BLaER1 (cell line): ENCODE measurements at regions not wholly inside any gene's neighbourhood (a gene's known extent, or its start where the extent isn't known, plus 50 kb on each side); places are given as distances from the start of the nearest gene placed in this dataset.

Experiments used
- H3K27ac ChIP-seq: shearing (Covaris generic); formaldehyde crosslinking; 2 replicates; pipeline ENCODE4 v1.8.1; 2022
- H3K27me3 ChIP-seq: shearing (Covaris generic); formaldehyde crosslinking; 2 replicates; pipeline ENCODE4 v1.8.1; 2022
- H3K36me3 ChIP-seq: shearing (Covaris generic); formaldehyde crosslinking; 2 replicates; pipeline ENCODE4 v1.8.1; 2022
- H3K4me1 ChIP-seq: shearing (Covaris generic); formaldehyde crosslinking; 2 replicates; pipeline ENCODE4 v1.8.1; 2022
- H3K4me2 ChIP-seq: shearing (Covaris generic); formaldehyde crosslinking; 2 replicates; pipeline ENCODE4 v1.8.1; 2022
- H3K4me3 ChIP-seq: shearing (Covaris generic); formaldehyde crosslinking; 2 replicates; pipeline ENCODE4 v1.8.1; 2022
- H3K9ac ChIP-seq: shearing (Covaris generic); formaldehyde crosslinking; 2 replicates; pipeline ENCODE4 v1.8.1; 2022
- H3K9me3 ChIP-seq: shearing (Covaris generic); formaldehyde crosslinking; 2 replicates; pipeline ENCODE4 v1.8.1; 2022
- H4K20me1 ChIP-seq: shearing (Covaris generic); formaldehyde crosslinking; 2 replicates; pipeline ENCODE4 v1.8.1; 2022
- Cebpa-rat ChIP-seq: shearing (Covaris generic); IDR thresholded peaks from 2 replicates; pipeline ENCODE4 v1.8.1; 2022

DNA sequence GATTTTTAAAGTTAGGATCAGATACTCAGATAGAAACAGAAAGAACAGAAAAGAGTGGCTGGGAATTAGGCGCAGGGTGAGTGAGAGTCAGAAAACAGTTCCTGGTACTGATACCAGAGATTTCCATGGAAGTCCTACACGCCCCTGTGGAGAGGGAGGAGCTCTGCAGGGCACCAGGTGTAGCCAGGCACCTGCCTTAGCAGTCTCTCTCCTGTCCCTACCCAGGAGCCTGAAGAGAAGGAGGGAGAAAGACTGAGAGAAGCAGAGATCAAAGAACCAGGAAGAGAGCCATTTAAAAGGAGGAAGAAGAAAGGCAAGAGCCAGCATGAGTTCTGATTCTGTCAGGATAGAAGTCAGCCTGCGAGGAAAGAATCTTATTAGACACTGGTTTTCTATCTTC lies 65.0 kb downstream of the CBLN1 start:
- no peak overlapping the region for H3K4me3 ChIP-seq
- no peaks in the 10 kb centered on the region for H3K4me1 ChIP-seq
- H3K4me2 ChIP-seq: no peak overlapping the region
- TF ChIP-seq Cebpa-rat: no peak
- H3K9me3 ChIP-seq: no peaks in the 10 kb centered on the region
- no peaks in the 10 kb centered on the region for H4K20me1 ChIP-seq
- no peak overlapping the region for H3K27ac ChIP-seq
- no peaks in the 10 kb centered on the region for H3K27me3 ChIP-seq
- no peaks in the 10 kb centered on the region for H3K36me3 ChIP-seq
- no peak overlapping the region for H3K9ac ChIP-seq

DNA sequence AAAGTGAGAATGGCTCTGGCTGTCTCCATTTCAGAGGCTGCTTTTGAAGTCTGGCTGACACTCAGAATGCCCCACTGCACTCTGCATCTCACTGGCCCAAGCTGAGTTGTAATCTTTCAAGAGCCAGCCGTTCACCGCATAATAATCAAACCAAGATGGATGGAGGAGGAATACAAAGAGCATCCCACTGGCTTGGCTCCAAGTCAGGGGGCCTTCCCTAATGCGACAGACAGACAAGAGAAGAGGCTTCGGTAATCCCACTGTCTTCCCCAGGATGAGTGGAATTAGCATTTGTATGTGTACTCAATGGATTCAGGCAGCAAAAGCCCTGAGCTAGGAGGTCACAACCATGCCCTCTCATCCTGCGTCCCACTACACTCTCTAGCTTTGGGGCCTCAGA lies 68.0 kb downstream of the CBLN1 start:
- no peak overlapping the region for H3K4me2 ChIP-seq
- no peaks in the 10 kb centered on the region for H3K36me3 ChIP-seq
- H3K4me3 ChIP-seq: no peak overlapping the region
- no peak overlapping the region for H3K27ac ChIP-seq
- no peaks in the 10 kb centered on the region for H3K9me3 ChIP-seq
- no peaks in the 10 kb centered on the region for H4K20me1 ChIP-seq
- no peak overlapping the region for H3K9ac ChIP-seq
- no peaks in the 10 kb centered on the region for H3K27me3 ChIP-seq
- no peaks in the 10 kb centered on the region for H3K4me1 ChIP-seq
- no peak for TF ChIP-seq Cebpa-rat

DNA sequence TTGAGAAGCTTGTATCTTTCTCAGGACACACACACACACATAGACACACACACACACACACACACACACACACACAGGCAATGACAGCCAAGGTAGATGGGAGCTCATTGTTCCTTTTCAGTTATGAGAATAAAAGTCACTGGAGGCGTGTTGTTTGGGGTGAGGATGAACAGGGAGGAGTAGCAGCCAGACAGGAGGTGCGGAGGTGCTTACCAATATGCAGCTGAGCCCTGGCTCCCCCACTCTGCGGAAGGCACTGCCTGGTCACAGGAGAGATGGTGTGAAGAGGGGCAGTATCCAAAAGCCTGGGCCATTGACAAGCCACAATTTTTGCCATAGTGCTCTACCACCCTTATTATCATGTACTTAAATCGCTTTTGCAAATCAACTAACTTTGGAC lies 77.4 kb downstream of the CBLN1 start:
- Histone ChIP-seq H3K9ac (no peak overlapping the region), H4K20me1 (no peaks in the 10 kb centered on the region), H3K27ac (no peak overlapping the region), H3K4me1 (no peaks in the 10 kb centered on the region), H3K27me3 (no peaks in the 10 kb centered on the region), H3K4me2 (no peak overlapping the region), H3K36me3 (no peaks in the 10 kb centered on the region), H3K4me3 (no peak overlapping the region), H3K9me3 (no peaks in the 10 kb centered on the region)
- TF ChIP-seq Cebpa-rat: no peak

- Histone ChIP-seq H3K4me1 (no peaks in the 10 kb centered on the region), H3K4me2 (no peak overlapping the region), H3K36me3 (no peaks in the 10 kb centered on the region), H3K27me3 (no peaks in the 10 kb centered on the region), H3K4me3 (no peak overlapping the region), H3K9me3 (no peaks in the 10 kb centered on the region), H3K9ac (no peak overlapping the region), H3K27ac (no peak overlapping the region), H4K20me1 (no peaks in the 10 kb centered on the region)
- no peak for TF ChIP-seq Cebpa-rat
These were observed 78.3 kb downstream of the CBLN1 start for GRCh38 chr16:49203361-49203760.

- no peak for TF ChIP-seq Cebpa-rat
- Histone ChIP-seq H3K9ac (no peak overlapping the region), H3K9me3 (no peaks in the 10 kb centered on the region), H4K20me1 (no peaks in the 10 kb centered on the region), H3K36me3 (no peaks in the 10 kb centered on the region), H3K27me3 (no peaks in the 10 kb centered on the region), H3K27ac (no peak overlapping the region), H3K4me3 (no peak overlapping the region), H3K4me2 (no peak overlapping the region), H3K4me1 (no peaks in the 10 kb centered on the region)
These were observed 80.5 kb downstream of the CBLN1 start for GRCh38 chr16:49201118-49201517.

DNA sequence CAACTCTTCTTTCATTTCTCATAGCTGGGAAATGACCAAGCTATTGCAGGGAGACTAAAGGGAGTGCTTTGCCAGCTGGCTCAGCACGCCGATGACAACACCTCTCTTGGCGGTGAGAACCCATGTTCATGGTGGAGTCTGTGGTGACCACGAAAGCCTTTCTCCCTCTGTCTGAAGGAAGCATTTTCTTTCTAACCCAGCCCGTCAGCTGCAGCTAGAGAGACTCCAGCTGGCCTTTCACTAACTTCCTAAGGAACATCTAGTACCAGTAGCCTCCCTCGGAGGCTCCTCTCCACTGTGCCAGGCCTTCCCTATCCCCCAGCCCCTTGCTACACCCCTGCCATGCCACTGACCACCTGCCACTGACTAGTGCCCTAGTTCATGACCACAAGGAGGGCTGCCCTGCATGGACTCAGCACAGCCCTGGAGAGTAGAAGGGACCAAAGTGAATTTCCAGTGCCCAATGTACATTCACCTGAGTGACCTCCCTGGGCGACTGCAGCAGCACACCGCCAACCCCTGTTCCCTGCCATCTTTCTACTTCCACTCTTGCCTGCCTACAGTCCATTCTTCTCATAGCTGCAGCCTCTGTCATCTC lies 81.3 kb downstream of the CBLN1 start:
- Histone ChIP-seq H3K4me1 (no peaks in the 10 kb centered on the region), H3K9ac (no peak overlapping the region), H3K9me3 (no peaks in the 10 kb centered on the region), H3K4me2 (no peak overlapping the region), H3K27me3 (no peaks in the 10 kb centered on the region), H4K20me1 (no peaks in the 10 kb centered on the region), H3K4me3 (no peak overlapping the region), H3K27ac (no peak overlapping the region), H3K36me3 (no peaks in the 10 kb centered on the region)
- TF ChIP-seq Cebpa-rat: no peak

GRCh38 chr16:49195237-49195548 lies 86.4 kb downstream of the CBLN1 start:
- Histone ChIP-seq H3K27me3 (no peaks in the 10 kb centered on the region), H3K9me3 (no peaks in the 10 kb centered on the region), H3K4me2 (no peak overlapping the region), H3K36me3 (no peaks in the 10 kb centered on the region), H3K4me1 (no peaks in the 10 kb centered on the region), H4K20me1 (no peaks in the 10 kb centered on the region), H3K9ac (no peak overlapping the region), H3K27ac (no peak overlapping the region), H3K4me3 (no peak overlapping the region)
- TF ChIP-seq Cebpa-rat: no peak

- no peaks in the 10 kb centered on the region for H3K4me1 ChIP-seq
- no peak overlapping the region for H3K27ac ChIP-seq
- H3K36me3 ChIP-seq: no peaks in the 10 kb centered on the region
- no peaks in the 10 kb centered on the region for H3K9me3 ChIP-seq
- no peaks in the 10 kb centered on the region for H4K20me1 ChIP-seq
- no peak overlapping the region for H3K4me2 ChIP-seq
- TF ChIP-seq Cebpa-rat: no peak
- no peak overlapping the region for H3K9ac ChIP-seq
- no peaks in the 10 kb centered on the region for H3K27me3 ChIP-seq
- no peak overlapping the region for H3K4me3 ChIP-seq
These were observed 87.0 kb downstream of the CBLN1 start for GRCh38 chr16:49194537-49195236.

- H3K27ac ChIP-seq: no peak overlapping the region
- H3K9ac ChIP-seq: no peak overlapping the region
- H3K4me1 ChIP-seq: no peaks in the 10 kb centered on the region
- H3K4me3 ChIP-seq: no peak overlapping the region
- H3K9me3 ChIP-seq: no peaks in the 10 kb centered on the region
- H4K20me1 ChIP-seq: no peaks in the 10 kb centered on the region
- H3K36me3 ChIP-seq: no peaks in the 10 kb centered on the region
- no peak for TF ChIP-seq Cebpa-rat
- no peaks in the 10 kb centered on the region for H3K27me3 ChIP-seq
- H3K4me2 ChIP-seq: no peak overlapping the region
These were observed 88.0 kb downstream of the CBLN1 start for GRCh38 chr16:49193596-49193995.

DNA sequence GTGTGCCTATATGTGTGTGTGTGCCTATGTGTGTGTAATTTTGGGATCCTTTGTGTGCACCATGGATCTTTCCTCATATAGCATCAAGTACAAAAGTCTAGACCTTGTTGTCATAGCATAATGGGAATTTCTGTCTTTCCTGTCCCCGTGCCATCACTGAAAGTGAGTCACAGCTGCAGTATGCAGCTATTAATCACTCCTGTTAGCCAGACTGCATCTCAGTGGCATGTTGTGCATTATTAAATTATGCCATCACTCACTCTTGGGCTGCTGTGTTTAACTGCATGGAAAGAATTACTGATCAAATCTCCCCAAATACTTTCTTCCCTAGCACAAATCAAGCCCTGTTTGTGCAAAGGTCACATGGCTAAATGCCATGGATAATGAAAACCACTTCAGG lies 92.4 kb downstream of the CBLN1 start:
- Histone ChIP-seq H3K27me3 (no peaks in the 10 kb centered on the region), H3K27ac (no peak overlapping the region), H3K4me1 (no peaks in the 10 kb centered on the region), H3K36me3 (no peaks in the 10 kb centered on the region), H3K9me3 (no peaks in the 10 kb centered on the region; the same call in 1 of the 2 replicates), H3K9ac (no peak overlapping the region), H4K20me1 (no peaks in the 10 kb centered on the region), H3K4me2 (no peak overlapping the region), H3K4me3 (no peak overlapping the region)
- TF ChIP-seq Cebpa-rat: no peak

- Histone ChIP-seq H3K9ac (no peak overlapping the region), H3K27ac (no peak overlapping the region), H3K9me3 (no peaks in the 10 kb centered on the region; the same call in 1 of the 2 replicates)
These were observed 97.7 kb downstream of the CBLN1 start for GRCh38 chr16:49183911-49184310.

More at GRCh38 chr16:49183911-49184310, 97.7 kb downstream of the CBLN1 start:
- no peaks in the 10 kb centered on the region for H3K27me3 ChIP-seq
- TF ChIP-seq Cebpa-rat: no peak
- peaks cover 16% of the 10 kb centered on the region for H3K4me1 ChIP-seq
- H3K4me2 ChIP-seq: no peak overlapping the region
- no peak overlapping the region for H3K4me3 ChIP-seq
- H3K36me3 ChIP-seq: no peaks in the 10 kb centered on the region
- no peaks in the 10 kb centered on the region for H4K20me1 ChIP-seq
